DMS153 (cell line): ENCODE measurements at regions not wholly inside any gene's neighbourhood (a gene's known extent, or its start where the extent isn't known, plus 50 kb on each side); places are given as distances from the start of the nearest gene placed in this dataset.

Experiments
- DNase-seq: peaks from one replicate; lab custom pipeline; 2025; lab: John Stamatoyannopoulos, UW

DNA sequence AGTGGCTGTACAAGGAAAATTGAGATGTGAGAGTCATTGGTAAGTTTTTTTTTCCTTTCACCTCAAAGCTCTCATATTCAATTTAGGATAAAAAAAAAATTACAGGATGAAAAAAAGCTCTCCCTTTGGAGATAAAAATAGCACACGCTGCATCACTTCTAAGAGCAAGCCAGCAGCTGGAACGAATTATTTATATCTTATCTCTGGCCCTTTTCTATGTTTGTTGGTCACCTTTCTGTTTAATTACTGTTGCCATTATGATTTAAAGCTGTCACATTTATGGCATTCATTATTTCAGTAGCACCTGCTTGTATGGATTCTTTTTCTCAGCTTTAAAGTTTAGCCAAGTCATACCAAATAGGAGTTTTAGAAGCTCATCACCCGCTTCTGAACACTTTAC, 171.6 kb upstream of the PDZRN3 start:
- DNase-seq: no peak

- no peak for DNase-seq
These were observed 166.6 kb upstream of the PDZRN3 start for GRCh38 chr3:73791356-73791755.

GRCh38 chr3:73789825-73790444, 165.2 kb upstream of the PDZRN3 start:
- DNase-seq: no peak

- DNase-seq: no peak
These were observed 162.9 kb upstream of the PDZRN3 start for GRCh38 chr3:73787620-73788019.

DNA sequence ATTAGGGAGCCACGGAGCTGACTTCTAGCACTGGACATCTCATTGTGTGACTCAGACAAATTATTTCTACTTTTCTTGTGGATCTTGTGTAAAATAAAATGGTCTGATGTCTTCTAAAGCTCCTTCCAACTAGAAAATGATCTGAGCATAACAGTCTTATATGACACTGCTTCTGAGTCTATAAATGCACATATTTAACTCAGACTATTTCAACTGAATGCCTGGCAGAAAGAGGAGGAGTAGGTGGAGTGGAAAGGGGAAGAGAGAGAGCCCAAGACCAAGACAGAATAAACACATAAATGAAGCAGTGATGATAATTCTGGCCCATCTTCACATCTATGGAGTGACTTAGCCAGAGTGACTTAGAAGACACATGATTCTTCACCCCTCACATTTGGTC, 162.3 kb upstream of the PDZRN3 start:
- no peak for DNase-seq

GRCh38 chr3:73786321-73786807, 161.6 kb upstream of the PDZRN3 start:
- no peak for DNase-seq

DNA sequence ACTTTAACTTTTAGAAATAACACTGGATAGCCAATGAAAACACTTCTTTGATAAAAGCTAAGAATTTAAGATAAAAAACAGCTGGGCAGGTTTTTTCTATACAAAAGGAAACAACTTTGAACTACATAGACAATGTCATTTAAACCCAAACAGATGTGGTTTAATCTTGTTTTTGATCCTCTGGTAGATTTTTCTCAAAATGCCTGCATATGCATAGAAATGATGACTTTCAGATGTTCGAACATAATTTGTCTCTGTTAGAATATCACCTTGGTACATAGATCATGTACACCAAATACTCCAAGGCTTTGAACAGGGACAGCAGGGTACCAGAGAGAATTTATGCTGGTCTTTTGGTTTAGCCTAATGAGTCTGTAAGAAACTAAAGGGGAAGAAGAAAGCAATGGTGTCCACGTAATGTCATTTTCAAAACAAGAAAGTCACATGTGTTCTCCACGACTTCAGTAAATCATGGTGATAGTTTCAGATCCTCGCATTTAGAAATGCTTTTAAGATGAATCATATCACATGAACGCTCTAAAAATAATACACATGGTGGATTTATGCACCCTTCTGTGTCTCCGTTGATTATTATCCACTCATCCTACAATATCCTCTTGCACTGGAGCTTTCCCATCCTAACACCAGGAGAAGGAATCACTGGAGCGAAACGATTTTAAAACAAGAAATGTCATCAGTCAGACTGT, 160.1 kb upstream of the PDZRN3 start:
- DNase-seq: no peak

GRCh38 chr3:73783811-73784210, 159.1 kb upstream of the PDZRN3 start:
- DNase-seq: no peak

DNA sequence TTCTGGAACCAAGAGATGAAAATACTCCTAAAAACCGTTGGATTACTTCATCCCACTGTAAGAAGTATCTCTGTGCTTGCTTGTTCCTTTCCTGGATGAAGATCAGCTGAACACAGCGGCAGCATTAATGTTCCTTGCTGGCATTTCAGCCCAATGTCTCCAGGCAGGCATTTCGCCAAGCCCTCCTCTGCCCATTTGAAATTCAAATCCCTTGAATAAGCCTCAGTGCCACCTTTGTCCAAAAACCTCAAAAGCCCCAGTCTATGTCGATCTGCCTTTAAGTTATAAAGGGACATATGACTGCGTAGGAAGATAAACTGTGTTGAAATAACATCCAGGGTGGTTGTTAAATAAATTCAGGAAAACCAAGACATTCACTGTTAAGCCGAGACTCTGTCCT, 156.8 kb upstream of the PDZRN3 start:
- no peak for DNase-seq

DNA sequence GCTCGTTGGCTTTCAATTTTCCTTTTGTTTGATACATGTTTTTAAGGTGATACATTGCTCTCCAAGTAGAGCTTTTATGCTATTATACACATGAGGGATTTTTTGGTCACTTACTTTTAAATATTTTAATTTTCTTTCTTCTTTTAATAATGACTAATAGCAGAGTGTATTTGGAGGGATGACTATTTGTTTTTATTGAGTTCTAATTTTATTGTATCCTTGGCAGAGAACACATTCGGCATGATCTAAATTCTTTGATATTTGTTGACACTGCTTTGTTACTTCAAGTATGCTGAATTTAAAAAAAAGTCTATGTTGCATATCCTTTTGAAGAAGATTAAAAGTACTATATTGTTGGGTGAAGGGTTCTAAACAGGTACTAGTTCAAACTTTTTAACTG, 149.9 kb upstream of the PDZRN3 start:
- DNase-seq: no peak

DNA sequence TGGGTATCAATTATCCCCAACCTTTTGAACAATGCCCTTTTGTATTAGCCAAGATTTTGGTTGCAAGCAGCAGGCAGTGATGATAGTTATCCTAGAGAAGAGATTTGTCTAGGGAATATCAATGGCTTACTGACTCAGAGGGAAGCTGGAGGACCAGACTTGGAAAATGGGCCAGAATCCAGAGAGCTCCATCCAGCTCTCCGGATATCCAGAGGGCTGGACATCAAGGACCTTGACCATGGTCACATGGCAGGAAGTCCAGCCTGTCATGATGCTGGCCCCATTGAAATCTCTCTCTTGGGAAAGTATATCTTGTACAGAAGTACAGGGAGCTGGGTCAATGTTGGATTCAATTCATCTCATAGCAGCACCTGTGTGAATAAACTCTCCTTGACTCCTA, 148.5 kb upstream of the PDZRN3 start:
- no peak for DNase-seq

GRCh38 chr3:73772076-73772886, 147.5 kb upstream of the PDZRN3 start:
- no peak for DNase-seq

- no peak for DNase-seq
These were observed 144.0 kb upstream of the PDZRN3 start for GRCh38 chr3:73768524-73769308.

GRCh38 chr3:73766599-73767381, 142.0 kb upstream of the PDZRN3 start:
- DNase-seq: no peak

DNA sequence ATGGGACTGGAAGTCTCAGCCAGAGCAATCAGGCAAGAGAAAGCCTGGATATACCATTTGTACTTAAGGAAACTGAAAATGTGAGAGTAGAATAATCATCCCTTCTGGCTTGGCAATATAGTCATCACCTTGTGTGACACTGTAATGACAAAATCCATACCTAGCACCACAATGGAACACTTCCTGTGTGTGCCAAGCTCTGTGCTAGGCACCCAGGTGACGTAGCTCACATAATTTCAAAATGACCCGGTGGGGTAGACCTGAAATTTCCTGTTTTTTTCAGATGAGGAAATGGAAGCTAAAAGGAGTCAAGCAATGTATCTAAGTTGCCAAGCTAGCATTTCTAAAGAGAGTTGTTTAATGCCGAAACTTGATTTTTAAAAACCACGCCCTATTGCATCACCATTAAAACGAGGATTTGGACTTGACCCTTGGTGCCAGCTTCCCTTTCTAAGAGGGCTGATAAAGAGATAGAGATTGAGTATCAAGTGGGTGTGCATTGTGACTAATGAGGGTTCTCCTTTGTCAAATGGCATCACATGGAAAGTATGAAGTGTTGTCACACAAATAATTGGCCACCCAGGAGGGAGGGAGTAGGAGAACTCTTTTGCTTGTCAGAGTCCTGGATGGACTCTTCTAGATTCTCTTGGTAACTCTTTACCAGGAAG, 141.3 kb upstream of the PDZRN3 start:
- DNase-seq: no peak

DNA sequence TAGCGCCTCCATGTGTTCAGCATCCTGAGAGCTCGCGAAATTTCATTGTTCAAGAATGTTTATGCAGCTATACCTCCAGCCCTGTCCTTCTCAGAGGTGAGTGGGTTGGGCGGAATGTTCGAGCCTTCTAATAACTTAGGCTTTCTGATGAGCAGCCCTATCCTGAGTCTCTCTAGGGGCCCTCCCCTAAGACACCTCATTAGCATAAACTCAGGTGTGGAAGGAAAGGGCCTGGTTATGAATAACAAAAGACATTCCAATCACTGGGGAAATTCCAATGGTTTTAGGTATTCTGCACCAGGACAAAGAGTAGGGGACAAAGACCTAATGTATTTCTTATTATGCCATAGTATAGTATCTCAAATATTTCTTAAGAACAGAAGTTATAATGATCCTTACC, 138.1 kb upstream of the PDZRN3 start:
- no peak for DNase-seq

DNA sequence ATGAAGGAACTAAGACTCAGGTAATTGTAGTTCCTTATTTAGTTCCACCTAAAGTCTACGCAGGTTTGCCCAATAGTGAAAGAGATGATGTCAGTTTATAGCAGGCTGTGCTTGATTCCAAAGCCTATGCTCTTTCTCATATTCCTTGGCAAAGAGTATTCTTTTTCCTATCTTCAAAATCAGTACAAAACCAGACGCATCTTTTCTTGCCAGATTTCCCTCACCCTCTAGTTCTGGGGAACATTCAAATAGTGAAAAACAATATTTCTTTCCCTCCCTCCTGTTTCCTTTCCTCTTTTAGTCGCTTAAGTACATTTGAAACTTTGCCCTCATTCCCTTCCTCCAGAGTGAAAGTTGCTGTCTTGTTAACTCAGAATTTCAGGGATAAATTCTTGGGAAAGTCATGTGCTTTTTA, 134.6 kb upstream of the PDZRN3 start:
- no peak for DNase-seq

DNA sequence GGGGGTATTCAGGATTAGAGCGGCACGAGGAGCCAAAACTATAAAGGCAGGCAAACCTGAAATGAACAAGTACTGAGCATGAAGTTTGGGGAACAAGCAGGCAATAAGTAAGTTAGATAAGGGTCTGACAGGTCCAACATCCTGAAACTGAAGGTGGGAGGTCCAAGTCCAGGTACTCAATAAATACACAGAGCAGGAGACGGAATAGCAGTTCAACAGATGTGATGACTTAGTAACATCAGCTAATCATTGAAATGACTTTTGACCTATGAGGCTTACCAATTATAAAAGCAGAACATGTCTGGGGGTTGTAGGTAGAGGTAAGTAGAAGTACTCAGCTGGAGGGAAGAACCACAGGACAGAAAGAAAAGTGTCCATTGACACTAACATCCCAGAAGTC, 132.8 kb upstream of the PDZRN3 start:
- DNase-seq: no peak

DNA sequence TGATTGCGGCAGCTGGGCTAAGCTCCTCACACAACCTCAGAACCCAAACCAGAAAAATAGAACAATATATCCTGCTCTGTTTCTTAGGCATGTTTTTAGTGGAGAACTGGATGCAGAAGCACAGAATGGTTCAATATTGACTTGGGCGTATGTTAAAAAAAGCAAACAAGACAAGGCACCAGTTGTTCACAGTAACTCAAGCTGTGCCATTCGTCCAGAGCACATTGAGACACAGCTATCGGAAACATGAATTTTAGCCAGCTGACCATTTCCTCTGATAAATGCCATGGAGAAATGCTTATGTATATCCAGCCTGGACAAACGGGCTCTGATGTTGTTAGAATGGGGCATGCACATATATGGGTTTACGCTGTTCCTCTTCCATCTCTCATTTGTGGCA, 129.2 kb upstream of the PDZRN3 start:
- no peak for DNase-seq

DNA sequence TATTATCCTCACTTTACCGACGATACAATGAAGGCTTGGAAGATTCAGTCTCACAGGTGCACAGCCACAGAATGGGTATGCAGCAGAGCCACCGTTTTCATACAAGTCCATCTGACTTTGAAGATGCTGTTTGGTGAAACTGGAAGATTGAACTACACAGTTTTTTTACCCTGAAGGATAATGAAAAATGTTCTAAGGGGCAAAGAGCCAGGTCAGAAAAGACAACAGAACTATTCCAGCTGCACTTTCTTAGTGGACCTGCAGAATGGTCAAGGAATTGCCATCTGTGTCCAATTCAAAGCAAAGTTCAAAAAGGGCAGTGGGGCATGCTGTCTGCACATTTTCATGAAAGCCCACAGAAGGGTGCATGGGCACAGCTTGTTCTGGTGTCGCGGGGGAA, 127.6 kb upstream of the PDZRN3 start:
- DNase-seq: no peak

DNA sequence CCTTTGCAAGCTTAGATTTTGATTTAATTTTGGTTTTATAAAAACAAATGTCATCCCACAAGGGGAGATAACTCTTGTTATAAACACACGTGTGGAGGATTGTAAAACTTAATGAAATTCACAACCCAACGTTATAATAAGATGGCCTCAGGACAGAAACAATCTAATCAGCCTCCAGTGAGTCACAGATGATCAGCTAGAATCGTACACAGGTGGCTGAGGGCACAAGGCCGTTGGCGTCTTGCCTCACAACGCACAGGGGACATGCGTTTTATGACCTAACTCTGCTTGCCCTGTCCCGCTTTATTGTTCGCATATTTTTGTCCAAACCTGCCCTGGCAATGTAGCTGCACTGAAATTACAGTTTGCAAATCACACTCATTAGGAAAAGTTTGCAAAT, 121.9 kb upstream of the PDZRN3 start:
- DNase-seq: no peak
